Fibroblast of lung (primary cell): ENCODE measurements at regions not wholly inside any gene's neighbourhood (a gene's known extent, or its start where the extent isn't known, plus 50 kb on each side); places are given as distances from the start of the nearest gene placed in this dataset.

Source experiments
- DNase-seq, 2 donors: peaks; one replicate each; pipeline versions ENCODE4 v3.0.0 to v3.0.0-alpha.2; 2010; ENCODE audit warnings: low read depth in 2 of 2
- H2AFZ ChIP-seq: 2 replicates; pipeline ENCODE4 v1.5.1; 2012; ENCODE audit warnings: low read length, control low read depth, inconsistent platforms
- H3K27ac ChIP-seq: 2 replicates; pipeline ENCODE4 v1.5.1; 2011; ENCODE audit warnings: low read length, control low read depth; ENCODE audit not compliant: insufficient read depth
- H3K27me3 ChIP-seq: 2 replicates; pipeline ENCODE4 v1.5.1; 2011; ENCODE audit warnings: mild to moderate bottlenecking, low read length; ENCODE audit not compliant: control insufficient read depth, insufficient read depth
- H3K36me3 ChIP-seq: 2 replicates; pipeline ENCODE4 v1.5.1; 2011; ENCODE audit warnings: low read length; ENCODE audit not compliant: control insufficient read depth, insufficient read depth
- H3K4me1 ChIP-seq: 2 replicates; pipeline ENCODE4 v1.5.1; 2011; ENCODE audit warnings: low read length; ENCODE audit not compliant: control insufficient read depth, insufficient read depth; ENCODE audit errors: extremely low read depth
- H3K4me2 ChIP-seq: 2 replicates; pipeline ENCODE4 v1.5.1; 2011; ENCODE audit warnings: low read length, control low read depth; ENCODE audit not compliant: insufficient read depth; ENCODE audit errors: extremely low read depth
- H3K4me3 ChIP-seq, 4 experiments: fragments of 200-600 bp in 1 of 4; sonication (generic) in 1 of 4; replicated peaks in 1 of 4; 2 replicates each; pipeline ENCODE4 v1.5.1; 2011 to 2016; ENCODE audit warnings: low read length in 4 of 4, low read depth in 3 of 4, mild to moderate bottlenecking in 3 of 4, control low read depth in 2 of 4, inconsistent platforms in 1 of 4, mixed read lengths in 1 of 4; ENCODE audit not compliant: insufficient read depth in 1 of 4; ENCODE audit errors: control extremely low read depth in 1 of 4
- H3K79me2 ChIP-seq: 2 replicates; pipeline ENCODE4 v1.5.1; 2012; ENCODE audit warnings: mild to moderate bottlenecking, low read length, inconsistent platforms; ENCODE audit not compliant: control insufficient read depth, insufficient read depth
- H3K9ac ChIP-seq: 2 replicates; pipeline ENCODE4 v1.5.1; 2011; ENCODE audit warnings: mild to moderate bottlenecking, low read length, control low read depth; ENCODE audit not compliant: insufficient read depth
- H3K9me3 ChIP-seq: 2 replicates; pipeline ENCODE4 v1.5.1; 2012; ENCODE audit warnings: low read depth, low read length; ENCODE audit not compliant: control insufficient read depth, insufficient read depth
- H4K20me1 ChIP-seq: 2 replicates; pipeline ENCODE4 v1.5.1; 2011; ENCODE audit warnings: low read length; ENCODE audit not compliant: control insufficient read depth, insufficient read depth; ENCODE audit errors: extremely low read depth
- EZH2 ChIP-seq: IDR thresholded peaks from 2 replicates; pipeline ENCODE4 v1.5.1; 2012; ENCODE audit warnings: low read length, control low read depth, mild to moderate bottlenecking; ENCODE audit errors: missing control alignments
- TF ChIP-seq, protein P1 (sequence below), 2 donors: IDR thresholded peaks in 1 of 2; conservative IDR thresholded peaks in 1 of 2; 1 replicate in 1 of 2; 2 replicates in 1 of 2; pipeline ENCODE4 v1.5.1; 2011 to 2012; ENCODE audit warnings: low read length in 2 of 2, control low read depth in 1 of 2, inconsistent platforms in 1 of 2, low read depth in 1 of 2, mild to moderate bottlenecking in 1 of 2

DNA sequence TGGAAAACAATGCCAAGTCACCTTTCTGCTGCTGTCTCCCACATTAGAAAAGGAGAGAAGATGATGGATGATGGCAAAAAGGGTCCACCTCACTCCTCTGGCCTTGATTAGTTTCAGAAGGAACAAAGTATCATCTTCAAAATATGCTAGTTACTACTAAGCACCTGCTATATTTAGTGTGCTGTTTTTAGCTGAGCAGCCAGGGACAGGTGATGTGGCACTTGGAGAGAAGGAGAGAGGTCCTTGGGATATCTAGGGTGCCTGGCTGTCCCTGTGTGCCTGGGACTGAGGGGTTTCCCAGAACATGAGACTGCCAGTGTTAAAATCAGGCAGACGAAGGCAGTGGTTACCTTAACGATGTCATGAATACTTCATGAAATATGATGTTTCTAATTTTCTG is 235.5 kb upstream of the NT5C1B start:
- no peaks in the 10 kb centered on the region for H3K79me2 ChIP-seq
- no peak for TF ChIP-seq EZH2
- TF ChIP-seq, protein P1, sequence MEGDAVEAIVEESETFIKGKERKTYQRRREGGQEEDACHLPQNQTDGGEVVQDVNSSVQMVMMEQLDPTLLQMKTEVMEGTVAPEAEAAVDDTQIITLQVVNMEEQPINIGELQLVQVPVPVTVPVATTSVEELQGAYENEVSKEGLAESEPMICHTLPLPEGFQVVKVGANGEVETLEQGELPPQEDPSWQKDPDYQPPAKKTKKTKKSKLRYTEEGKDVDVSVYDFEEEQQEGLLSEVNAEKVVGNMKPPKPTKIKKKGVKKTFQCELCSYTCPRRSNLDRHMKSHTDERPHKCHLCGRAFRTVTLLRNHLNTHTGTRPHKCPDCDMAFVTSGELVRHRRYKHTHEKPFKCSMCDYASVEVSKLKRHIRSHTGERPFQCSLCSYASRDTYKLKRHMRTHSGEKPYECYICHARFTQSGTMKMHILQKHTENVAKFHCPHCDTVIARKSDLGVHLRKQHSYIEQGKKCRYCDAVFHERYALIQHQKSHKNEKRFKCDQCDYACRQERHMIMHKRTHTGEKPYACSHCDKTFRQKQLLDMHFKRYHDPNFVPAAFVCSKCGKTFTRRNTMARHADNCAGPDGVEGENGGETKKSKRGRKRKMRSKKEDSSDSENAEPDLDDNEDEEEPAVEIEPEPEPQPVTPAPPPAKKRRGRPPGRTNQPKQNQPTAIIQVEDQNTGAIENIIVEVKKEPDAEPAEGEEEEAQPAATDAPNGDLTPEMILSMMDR (conservative IDR thresholded peaks at IDR 0.05 in 1 of 2, IDR thresholded peaks at IDR 0.05 in 1 of 2; ENCODE audit: low read depth in 1 of 2, low read length in 2 of 2): no peak
- H3K27ac ChIP-seq: no peak overlapping the region
- no peak overlapping the region for H2AFZ ChIP-seq
- H3K9ac ChIP-seq: no peak overlapping the region
- H4K20me1 ChIP-seq: no peaks in the 10 kb centered on the region
- no peaks in the 10 kb centered on the region for H3K9me3 ChIP-seq
- no peaks in the 10 kb centered on the region for H3K36me3 ChIP-seq
- H3K4me3 ChIP-seq: no peak overlapping the region
- no peak for DNase-seq
- H3K4me1 ChIP-seq: no peaks in the 10 kb centered on the region
- H3K27me3 ChIP-seq: no peaks in the 10 kb centered on the region
- H3K4me2 ChIP-seq: no peak overlapping the region

DNA sequence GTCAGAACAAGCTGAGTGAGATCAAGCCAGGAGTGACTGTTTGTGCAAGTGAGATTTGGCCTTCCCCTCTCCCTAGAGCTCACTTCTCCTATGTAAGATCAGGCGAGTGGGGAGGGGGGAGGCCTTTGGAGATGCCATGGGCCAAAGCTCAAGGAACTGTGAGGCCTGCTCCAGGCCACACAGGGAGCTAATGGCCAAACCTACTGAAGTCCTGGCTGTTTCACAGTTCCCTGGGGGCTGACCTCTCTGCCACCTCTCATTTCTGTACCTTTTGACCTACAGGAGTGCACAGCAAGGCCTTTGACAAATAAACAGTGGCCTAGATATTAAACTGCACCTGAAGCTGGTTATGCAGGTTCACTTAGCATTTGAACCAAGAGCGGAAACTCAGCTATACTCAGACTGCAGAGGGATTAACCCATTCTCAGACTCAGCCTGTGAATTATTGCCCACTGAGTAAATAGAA is 235.0 kb upstream of the NT5C1B start:
- no peaks in the 10 kb centered on the region for H3K36me3 ChIP-seq
- no peak overlapping the region for H3K4me3 ChIP-seq
- H3K27me3 ChIP-seq: no peaks in the 10 kb centered on the region
- TF ChIP-seq EZH2: no peak
- TF ChIP-seq, protein P1 (conservative IDR thresholded peaks at IDR 0.05 in 1 of 2, IDR thresholded peaks at IDR 0.05 in 1 of 2; ENCODE audit: low read depth in 1 of 2, low read length in 2 of 2): no peak
- no peaks in the 10 kb centered on the region for H3K9me3 ChIP-seq
- no peaks in the 10 kb centered on the region for H4K20me1 ChIP-seq
- H3K79me2 ChIP-seq: no peaks in the 10 kb centered on the region
- H3K4me1 ChIP-seq: no peaks in the 10 kb centered on the region
- H2AFZ ChIP-seq: no peak overlapping the region
- no peak overlapping the region for H3K9ac ChIP-seq
- H3K4me2 ChIP-seq: no peak overlapping the region
- no peak for DNase-seq
- no peak overlapping the region for H3K27ac ChIP-seq

DNA sequence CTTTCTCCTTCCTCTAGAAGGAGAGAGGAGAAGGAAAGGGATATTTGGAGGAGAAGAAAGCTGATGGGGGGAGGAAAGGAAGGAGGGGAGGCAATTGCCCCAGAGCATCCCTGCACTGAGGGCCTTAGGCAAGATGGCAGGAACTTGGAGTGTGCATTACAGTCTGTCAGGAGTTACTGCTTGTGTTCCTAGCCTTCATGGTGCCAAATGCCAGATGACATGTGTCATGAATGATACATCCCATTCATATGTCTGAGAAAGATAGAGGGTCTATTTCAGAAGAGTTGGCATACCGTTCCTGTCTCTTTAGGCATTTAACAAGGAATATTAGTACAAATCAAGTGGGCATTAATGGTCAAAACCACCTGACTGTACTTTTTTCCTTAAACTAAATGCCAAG is 232.1 kb upstream of the NT5C1B start:
- H2AFZ ChIP-seq: no peak overlapping the region
- TF ChIP-seq, protein P1 (conservative IDR thresholded peaks at IDR 0.05 in 1 of 2, IDR thresholded peaks at IDR 0.05 in 1 of 2; ENCODE audit: low read depth in 1 of 2, low read length in 2 of 2): no peak
- no peak for TF ChIP-seq EZH2
- DNase-seq: no peak
- H3K9me3 ChIP-seq: no peaks in the 10 kb centered on the region
- no peaks in the 10 kb centered on the region for H3K4me1 ChIP-seq
- no peak overlapping the region for H3K27ac ChIP-seq
- H3K4me3 ChIP-seq: no peak overlapping the region
- H3K9ac ChIP-seq: no peak overlapping the region
- no peaks in the 10 kb centered on the region for H3K27me3 ChIP-seq
- H3K4me2 ChIP-seq: no peak overlapping the region
- no peaks in the 10 kb centered on the region for H3K79me2 ChIP-seq
- H3K36me3 ChIP-seq: no peaks in the 10 kb centered on the region
- H4K20me1 ChIP-seq: no peaks in the 10 kb centered on the region
